Eye (tissue), 1 donor: ENCODE measurements at regions not wholly inside any gene's neighbourhood (a gene's known extent, or its start where the extent isn't known, plus 50 kb on each side); places are given as distances from the start of the nearest gene placed in this dataset.
"Not testable (repeated sequence)": the region's sequence is repeated elsewhere in the genome, so short reads cannot be mapped to it uniquely, and the experiment has no call there.

Source experiments
- DNase-seq: peaks from one replicate; pipeline ENCODE4 v3.0.0-alpha.2; 2015

DNA sequence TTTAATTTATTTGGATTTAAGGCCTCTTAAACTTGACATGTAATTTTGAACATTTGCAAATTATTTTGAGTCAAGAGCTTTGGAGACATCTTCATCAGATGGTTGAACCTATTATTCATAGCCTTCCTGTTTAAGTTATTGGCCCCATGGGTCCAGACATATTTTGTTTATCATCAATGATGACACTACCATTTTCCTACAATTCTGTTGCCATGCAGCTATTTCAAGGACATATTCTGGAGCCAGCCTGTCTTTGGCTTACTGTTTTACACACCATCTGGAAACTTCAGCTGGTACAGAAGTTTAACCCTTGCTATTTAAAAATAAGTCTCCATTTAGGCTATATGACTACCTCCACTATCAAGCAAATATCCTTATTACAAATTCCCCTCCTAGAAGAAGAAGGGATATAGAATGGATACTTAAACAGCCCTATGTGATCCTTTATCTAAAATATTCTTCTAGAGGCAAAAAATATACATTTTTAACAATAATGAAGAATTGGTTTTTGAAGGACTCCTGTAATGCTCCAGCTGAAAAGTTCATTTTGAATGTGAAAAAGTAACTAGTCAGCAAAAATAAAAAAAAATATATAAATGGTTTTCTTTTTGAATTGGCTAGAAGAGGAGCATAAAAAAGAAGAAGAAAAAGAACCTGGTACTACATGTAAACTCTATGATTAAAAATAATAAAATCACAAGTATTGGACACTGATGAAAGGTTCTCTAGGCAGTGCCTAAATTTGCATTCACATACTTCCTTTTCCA, 544.0 kb upstream of the HS3ST5 start:
- no peak for DNase-seq

DNA sequence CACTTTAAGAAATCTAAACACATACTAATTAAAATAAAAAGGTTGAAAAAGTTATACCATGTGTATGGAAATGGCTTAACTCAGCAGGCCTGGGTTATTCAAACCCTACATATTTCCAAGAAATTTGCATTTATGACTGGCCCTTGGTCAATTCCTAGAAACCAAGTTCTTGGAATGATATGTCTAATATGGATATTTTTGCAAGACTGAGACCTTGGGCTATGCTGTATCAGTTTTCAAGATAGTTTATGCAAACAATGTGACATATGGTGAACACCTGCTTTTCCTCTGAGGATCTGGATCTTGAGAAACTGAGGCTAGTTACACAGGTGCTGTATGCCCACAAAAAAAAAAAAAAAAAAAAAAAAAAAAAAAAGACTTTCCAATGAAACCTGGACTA, 536.9 kb upstream of the HS3ST5 start:
- DNase-seq, result no peak

DNA sequence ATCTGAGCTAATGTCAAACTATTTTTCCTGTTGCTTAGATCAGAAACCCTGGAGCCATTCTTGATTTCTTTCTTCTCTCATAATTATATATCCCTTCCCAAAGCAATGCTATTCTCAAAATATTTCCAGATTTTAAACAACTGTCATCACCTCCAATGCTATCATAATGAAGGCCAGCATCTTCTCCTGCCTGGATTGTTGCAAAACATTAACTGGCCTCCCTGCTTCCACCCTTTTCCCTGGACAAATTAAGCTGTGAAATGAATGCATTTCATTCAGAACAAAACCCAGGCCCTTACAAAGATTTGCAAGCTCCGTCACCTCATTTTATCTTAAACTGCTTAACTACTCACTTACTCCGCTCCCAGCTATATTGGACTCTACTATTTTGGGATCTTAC, 535.3 kb upstream of the HS3ST5 start:
- no peak for DNase-seq

DNA sequence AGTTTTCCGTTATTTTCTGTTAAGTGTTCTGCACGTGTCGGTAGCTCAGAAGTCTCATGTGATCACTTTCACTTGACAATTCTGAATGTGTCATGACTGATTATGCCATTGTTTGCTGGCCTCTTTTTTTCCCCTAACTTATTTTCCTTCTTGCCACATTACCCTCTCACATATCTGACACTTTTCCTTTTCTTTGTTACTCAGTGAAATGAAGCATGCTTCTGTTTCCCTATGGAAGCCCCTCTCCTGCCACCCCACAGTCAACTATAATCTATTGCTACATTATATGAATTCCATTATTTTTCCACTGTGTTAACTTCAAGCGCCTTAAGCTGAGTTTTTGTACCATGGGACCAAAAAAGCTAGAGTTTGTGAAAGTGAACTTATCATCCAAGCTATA, 531.6 kb upstream of the HS3ST5 start:
- peak; percentile 68 for DNase-seq

DNA sequence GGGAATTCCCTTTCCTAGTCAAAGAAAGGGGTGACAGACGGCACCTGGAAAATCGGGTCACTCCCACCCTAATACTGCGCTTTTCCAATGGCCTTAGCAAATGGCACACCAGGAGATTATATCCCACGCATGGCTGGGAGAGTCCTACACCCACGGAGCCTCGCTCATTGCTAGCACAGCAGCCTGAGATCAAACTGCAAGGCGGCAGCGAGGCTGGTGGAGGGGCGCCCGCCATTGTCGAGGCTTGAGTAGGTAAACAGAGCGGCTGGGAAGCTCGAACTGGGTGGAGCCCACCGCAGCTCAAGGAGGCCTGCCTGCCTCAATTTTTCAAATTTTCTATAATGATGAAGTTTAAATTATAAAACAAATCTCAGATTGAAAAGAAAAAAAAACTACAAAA, 522.7 kb upstream of the HS3ST5 start:
- not testable (repeated sequence) for DNase-seq

DNA sequence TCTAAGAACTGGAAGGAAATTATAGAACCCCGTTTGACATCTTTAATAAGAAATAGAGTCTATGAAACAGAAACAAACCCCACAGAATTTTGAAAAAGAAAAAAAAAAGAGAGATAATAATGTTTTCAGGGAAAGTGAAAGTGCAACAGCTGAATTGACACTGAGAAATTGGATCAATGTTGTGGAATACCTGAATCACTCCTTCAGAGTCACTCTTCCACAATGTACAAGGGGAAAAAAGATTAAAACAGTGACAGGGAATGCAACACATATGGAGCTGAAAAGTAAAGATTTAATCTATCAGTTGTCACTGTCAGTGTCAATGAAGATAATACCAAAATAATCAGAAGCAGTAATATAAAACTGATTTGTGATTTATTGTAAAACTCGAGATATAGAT, 520.8 kb upstream of the HS3ST5 start:
- no peak for DNase-seq

DNA sequence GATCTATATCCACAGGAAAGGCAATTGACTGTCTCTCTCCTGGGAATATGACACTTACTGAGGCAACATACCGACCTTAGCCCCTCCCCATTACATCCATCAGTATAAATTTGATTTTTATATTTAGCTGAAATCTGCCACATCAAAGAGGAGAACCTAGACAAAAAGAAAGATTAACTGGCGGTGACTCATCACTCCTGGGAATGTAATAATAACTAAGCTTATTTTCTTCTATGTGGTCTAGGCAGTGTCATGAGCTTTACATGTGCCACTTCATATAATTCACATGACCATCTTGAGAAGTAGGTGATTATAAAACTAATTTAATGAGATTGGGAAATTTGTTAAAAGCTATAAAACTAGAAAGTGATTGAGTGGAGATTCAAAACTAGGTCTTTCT, 520.0 kb upstream of the HS3ST5 start:
- DNase-seq, result no peak

DNA sequence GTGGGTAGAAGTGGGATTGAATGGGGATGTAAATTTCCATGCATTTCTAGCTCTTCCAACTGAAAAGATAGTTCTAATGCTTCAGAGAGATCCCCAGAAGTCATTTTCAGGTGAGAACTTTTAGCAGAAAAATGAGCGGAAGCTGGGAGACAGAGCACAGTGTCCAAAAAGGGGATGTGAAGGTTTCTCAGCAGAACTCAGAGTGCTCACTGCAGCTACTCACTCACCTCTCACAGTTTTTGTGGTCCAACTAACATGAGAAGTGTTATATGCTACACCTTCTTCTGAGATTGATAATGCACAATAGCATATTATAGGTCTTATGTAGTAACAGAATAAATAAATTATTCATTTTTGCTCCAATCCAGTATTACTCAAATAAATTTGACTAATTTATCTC, 519.2 kb upstream of the HS3ST5 start:
- no peak for DNase-seq

DNA sequence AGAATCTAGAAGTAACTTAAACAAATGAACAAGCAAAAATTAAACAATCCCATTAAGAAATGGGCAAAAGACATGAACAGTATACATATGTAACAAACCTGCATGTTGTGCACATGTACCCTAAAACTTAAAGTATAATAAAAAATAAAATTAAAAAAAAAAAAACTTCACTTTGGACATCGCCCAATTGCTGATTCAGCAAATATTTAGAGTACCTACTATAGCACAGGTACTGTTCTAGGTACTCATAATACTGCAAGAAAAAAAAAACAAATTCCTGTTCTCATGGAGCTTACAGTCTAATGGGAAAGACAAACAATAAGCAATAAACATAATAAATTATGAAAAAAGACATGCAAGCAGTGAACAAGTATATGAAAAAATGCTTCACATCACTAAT, 501.5 kb upstream of the HS3ST5 start:
- no peak for DNase-seq

DNA sequence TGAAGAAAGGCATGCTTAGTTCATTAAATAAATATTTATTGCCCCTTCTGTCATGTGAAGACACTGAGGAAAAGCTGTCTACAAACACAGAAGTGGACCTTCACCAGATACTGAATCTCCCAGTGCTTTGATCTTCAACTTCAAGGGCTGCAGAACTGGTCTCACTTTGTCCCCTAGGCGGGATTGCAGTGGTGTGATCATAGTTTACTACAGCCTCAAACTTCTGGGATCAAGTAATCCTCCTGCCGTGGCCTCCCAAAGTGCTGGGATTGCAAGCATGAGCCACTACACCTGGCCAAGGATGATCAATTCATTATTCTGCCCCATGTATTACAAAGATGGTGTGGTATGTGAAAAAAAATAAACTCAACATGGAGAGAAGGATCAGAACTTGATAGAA, 496.2 kb upstream of the HS3ST5 start:
- no peak for DNase-seq

DNA sequence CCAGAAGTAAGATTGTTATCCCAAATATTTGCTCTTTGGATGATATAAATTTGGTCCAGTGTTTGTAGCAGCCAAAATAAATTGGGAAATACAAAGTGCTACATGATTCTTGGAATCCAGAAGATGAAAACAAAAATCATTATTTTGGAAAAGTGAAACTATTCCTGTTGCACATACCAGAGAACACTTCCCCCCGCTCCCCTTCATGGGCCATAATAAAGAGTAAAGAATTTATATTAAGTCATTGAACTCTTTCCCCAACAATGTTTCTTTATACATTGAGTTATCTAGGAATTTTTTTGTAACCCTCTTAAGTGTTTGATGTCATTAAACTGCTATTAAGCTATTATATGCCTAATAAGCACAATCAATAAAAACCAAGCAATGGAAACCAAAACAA, 490.4 kb upstream of the HS3ST5 start:
- peak; percentile 44 for DNase-seq

DNA sequence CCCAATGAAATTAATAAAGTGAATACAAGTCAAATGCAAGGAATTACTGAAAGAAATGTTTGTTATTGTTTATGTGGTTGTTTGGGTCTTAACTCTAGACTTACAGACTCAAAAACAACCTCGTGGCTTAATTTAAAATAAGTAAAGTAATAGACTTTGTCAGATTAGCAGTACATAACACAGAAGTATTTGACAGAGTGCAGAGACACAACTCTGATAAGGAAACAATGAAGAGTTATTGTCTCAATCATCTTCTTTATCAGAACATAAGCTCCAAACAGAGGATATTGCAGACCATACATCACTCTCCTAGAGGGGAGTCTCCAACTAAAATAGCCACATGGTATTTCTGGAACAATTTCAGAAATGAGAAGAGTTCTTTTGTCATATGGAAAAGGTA, 487.7 kb upstream of the HS3ST5 start:
- DNase-seq, result no peak

DNA sequence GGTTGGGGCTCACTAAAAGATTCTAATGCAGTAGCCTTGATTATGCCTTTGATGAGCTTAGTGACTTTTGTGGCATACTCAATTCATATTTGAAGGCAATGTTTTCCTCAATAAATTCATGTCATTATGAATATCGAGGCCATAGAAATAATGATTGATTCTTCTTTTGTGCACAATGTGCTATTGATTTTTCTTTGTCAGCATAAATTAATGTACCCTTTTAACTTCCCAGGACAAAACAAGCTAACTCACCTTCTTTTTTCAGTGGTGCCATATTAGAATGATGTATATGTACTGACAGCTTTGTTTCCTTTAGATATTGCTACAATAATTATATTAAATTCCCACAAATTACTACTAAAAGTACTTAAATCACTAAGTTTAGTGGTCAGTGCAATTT, 484.3 kb upstream of the HS3ST5 start:
- DNase-seq, result no peak

DNA sequence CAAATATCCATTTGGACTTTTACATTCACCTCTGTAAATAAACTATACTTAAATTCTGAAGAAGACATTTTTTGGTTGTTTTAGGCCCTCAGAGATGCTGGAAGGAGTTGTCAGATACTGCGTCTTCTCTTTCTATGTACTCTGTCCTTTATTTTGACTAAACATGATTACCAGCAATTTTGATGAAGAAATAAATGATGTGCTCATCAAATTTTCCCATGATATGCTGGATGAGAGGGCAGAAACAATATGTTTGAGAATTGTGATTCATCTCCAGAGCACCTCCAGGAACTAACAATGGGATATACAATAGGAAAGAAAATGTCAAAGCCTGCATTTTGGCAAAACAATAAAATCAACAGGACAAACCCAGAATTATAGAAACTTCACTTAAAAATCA, 481.6 kb upstream of the HS3ST5 start:
- DNase-seq, result no peak

DNA sequence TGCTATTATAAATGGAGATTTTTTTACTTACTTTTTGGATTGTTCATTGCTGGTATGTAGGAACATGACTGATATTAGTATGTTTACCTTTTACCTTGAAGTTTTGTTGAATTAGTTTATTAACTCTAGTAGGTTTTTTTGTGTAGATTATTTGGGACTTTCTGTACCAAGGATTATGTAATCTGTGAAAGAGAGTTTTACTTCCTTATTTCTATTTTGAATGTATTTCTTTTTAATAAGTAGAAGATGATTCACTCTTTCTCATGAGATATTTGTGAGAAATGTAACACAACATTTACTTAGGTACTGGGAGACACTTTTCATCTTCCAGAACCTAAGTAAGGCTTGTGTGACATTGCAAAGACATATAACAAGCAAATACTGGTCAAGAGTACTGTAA, 473.9 kb upstream of the HS3ST5 start:
- no peak for DNase-seq

DNA sequence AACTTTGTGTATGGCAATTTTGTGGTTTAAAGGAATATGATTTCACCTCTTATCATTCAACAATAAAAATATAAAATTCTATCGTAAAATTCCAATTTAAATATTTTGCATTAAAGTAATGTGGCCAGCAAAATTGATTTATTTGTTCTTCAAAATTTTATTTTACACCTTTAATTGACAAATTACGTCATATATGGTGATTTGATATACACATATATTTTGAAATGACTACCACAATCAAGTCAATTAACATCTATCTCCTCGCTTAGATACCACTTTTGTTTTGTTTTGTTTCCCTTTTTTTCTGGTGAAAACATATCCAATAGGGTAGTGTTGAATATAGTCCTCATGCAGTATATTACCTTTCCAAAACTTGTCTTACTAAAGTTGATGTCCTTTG, 467.6 kb upstream of the HS3ST5 start:
- DNase-seq, result no peak

DNA sequence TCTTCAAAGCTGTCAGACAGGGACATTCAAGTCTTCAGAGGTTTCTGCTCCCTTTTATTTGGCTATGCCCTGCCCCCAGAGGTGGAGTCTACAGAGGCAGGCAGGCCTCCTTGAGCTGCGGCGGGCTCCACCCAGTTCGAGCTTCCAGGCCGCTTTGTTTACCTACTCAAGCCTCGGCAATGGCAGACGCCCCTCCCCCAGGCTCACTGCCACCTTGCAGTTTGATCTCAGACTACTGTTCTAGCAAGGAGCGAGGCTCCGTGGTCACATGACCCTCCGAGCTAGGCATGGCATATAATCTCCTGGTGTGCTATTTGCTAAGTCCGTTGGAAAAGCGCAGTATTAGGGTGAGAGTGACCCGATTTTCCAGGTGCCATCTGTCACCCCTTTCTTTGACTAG, 462.6 kb upstream of the HS3ST5 start:
- not testable (repeated sequence) for DNase-seq

DNA sequence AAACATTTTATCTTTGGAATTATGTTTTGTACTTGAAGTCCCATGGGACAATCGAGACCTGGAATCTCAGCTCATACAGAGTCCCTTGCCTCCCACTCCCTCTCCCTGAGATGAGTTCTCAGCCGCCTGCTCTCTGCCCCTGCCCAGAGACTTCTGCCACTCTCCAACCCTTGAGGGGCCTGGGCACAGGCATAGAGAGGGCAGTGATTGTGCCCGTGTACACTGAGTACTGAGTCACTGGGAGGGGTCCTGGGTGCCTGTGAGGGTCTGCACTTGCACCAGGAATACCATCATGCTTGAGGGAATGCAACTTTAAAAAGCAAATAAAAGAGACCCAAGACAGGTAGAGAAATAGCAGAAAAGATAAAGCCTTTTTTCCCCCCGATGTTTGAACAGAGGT, 453.8 kb upstream of the HS3ST5 start:
- DNase-seq, result no peak

DNA sequence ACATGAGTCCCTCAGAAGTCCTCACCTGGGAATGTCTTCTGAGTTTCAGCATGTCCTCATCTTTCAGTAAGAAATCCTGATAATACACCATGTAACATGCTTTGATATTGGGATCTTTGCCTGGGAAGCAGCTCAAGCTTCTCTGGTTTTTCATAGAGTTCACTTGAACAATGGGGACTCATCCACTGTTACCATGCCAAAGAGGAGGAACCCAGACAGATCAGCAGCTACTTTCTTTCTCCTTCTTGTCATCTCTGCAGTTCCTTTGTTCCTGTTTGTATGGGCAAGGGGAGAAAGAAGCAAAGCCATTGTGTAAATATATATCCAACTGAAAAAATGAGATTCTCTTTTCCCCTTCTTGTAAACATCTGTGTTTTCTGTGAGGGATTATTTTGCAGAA, 450.6 kb upstream of the HS3ST5 start:
- no peak for DNase-seq

DNA sequence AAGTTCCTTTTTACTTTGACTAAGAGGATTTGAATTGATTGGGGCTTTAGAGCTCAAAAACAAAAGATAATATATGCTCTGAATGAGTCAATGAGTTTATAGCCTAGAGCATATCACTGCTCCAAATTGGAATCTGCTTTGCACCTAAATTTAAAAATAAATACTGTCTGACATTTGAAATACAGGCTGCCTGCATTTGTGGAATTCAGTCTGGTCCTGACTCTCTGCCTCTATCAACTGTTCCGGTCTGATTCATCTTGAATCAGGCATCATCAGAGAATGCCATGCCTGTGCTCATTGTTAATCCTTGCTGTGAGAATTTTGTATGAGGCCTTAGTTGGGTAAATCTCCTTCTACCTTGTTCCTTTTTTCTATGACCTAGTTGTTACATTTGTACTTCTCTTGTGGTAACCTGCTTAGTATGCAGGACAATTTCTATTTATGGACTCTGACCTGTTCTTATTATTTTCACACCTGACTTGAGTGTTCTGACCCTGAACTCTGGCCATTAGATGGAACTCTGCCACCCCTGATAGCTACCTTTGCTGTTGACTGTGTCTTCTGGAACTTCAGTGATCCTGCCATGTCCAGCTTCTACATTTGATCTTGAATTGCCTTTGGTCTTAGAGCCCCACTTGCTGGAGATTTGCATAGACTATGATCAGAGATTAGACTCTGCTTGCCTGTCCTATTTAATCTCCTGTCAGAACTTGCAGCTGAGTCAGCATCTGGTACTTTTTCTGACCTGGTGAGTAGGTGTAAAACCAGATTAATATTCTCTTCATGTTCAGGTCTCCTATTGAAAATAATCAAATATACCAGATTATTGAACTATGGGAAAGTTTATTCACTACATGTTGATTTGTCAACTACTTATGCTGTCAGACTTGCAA, 442.7 kb upstream of the HS3ST5 start:
- peak; percentile 8 for DNase-seq

DNA sequence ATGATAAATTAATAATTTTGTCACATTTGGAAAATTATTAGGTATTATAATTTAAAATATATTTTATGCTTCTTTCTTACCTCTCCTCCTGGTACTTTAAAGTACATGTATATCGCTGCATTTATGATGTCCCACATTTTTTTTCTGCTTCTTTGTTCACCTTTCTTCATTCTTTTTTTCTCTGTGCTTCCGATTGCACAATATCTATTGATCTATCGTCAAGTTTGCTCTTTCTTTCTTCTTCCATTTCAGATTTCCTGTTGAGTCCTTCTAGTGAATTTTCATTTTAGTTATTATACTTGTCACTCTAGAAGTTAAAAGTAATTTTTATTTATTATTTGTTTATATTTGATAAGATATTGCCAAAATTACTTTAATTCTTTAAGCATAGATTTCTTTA, 441.0 kb upstream of the HS3ST5 start:
- no peak for DNase-seq

DNA sequence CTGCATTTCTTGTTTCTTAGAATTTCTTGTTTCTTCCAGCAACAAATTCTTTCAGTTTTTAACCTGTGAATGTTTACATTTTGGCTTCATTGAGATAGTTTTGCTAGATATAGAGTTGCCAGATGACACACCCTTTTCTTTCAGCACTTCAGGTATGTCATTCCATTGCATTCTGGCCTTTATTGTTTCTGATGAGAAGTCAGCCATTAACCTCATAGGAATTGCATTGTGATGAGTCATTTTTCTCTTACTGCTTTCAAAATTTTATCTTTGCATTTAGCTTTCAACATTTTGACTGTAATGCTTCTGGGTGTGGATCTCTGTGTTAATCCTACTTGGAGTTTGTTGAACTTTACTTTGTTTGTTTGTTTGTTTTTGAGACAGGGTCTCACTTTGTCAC, 440.3 kb upstream of the HS3ST5 start:
- no peak for DNase-seq

DNA sequence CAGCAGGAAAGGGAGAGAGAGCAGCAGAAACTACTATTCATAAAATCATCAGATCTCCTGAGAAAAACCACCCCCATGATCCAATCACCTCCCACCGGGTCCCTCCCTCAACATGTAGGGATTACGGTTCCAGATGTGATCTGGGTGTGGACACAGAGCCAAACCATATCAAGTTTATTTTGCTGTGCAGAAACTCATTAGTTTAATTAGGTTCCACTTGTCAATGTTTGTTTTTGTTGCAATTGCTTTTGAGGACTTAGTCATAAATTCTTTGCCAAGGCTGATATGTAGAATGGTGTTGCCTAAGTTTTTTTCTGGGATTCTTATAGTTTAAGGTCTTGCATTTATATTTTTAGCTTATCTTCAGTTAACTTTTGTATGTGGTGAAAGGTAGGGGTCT, 422.0 kb upstream of the HS3ST5 start:
- DNase-seq, result no peak

DNA sequence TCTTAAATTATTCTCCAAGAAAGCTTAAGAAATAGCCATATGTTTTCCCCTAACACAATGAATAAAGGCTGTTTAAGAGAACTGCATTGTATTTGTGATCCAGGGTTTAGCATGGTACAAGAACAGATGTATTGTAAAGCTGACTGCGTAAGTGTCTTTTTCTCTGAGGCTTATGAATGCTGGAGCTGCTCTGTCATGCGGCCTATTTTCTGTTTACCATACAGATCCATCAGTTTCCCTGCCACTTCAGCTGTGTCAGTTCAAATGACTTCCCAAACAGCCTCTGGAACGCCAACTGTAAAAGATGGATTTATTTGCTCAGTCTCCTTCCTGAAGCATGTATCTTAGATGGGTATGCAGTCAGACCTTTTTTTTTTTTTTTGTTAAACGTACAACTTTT, 419.3 kb upstream of the HS3ST5 start:
- DNase-seq, result peak; percentile 23
